IMR-90 (cell line): ENCODE measurements at regions not wholly inside any gene's neighbourhood (a gene's known extent, or its start where the extent isn't known, plus 50 kb on each side); places are given as distances from the start of the nearest gene placed in this dataset.
A peak's percentile ranks its signal among the peaks of the same experiment; 100 is the strongest.

Experiments used
- ATAC-seq: fragments of 200-7000 bp; cut with Tn5 transposase; 2 replicates; pipeline ENCODE4 v1.9.1; 2020; ENCODE audit warnings: low read depth, mild to moderate bottlenecking, moderate library complexity
- BruUV-seq: library from RNA; stranded (reverse); fragments of 400-500 nt; replicated peaks from 2 replicates; lab custom pipeline; 2021; lab: Mats Ljungman, UMichigan
- CTCF ChIA-PET: fragments of 300-600 bp; formaldehyde crosslinking; extraction: SDS; loops from one replicate; lab custom pipeline; 2021; ENCODE audit warnings: antibody characterized with exemption; lab: Yijun Ruan, JAX
- POLR2A ChIA-PET: fragments of 300-600 bp; sonication (Branson Sonifier 250); formaldehyde crosslinking; loops from one replicate; lab custom pipeline; 2022; ENCODE audit warnings: antibody characterized with exemption; ENCODE audit not compliant: unreplicated experiment; lab: Charles Lee
- DNase-seq: peaks from one replicate; pipeline ENCODE4 v3.0.0; 2013
- H2AFZ ChIP-seq: replicated peaks from 2 replicates; pipeline ENCODE3; 2013; ENCODE audit warnings: low read length, mild to moderate bottlenecking; ENCODE audit not compliant: poor library complexity
- H2AK5ac ChIP-seq: 2 replicates; pipeline ENCODE4 v1.6.1; 2013; ENCODE audit warnings: low read depth, low read length, inconsistent platforms
- H2AK9ac ChIP-seq: replicated peaks from 2 replicates; pipeline ENCODE3; 2013; ENCODE audit warnings: mild to moderate bottlenecking, low read depth, low read length, moderate library complexity; ENCODE audit not compliant: poor library complexity
- H2BK120ac ChIP-seq: 2 replicates; pipeline ENCODE4 v1.6.1; 2013; ENCODE audit warnings: low read depth, low read length, inconsistent platforms
- H2BK15ac ChIP-seq: 3 replicates; pipeline ENCODE4 v1.6.1; 2013; ENCODE audit warnings: low read depth, low read length, inconsistent platforms
- H2BK20ac ChIP-seq: 2 replicates; pipeline ENCODE4 v1.6.1; 2013; ENCODE audit warnings: low read depth, mild to moderate bottlenecking, inconsistent platforms, low read length, moderate library complexity
- H2BK5ac ChIP-seq: 2 replicates; pipeline ENCODE4 v1.6.1; 2013; ENCODE audit warnings: mild to moderate bottlenecking, low read depth, low read length, inconsistent platforms; ENCODE audit not compliant: poor library complexity, severe bottlenecking
- H3K14ac ChIP-seq: replicated peaks from 2 replicates; pipeline ENCODE4 v1.6.1; 2013; ENCODE audit warnings: low read depth, low read length, inconsistent platforms
- H3K18ac ChIP-seq: 2 replicates; pipeline ENCODE4 v1.6.1; 2013; ENCODE audit warnings: low read depth, low read length, control low read depth
- H3K23ac ChIP-seq: 2 replicates; pipeline ENCODE4 v1.6.1; 2013; ENCODE audit warnings: low read depth, low read length, inconsistent platforms
- H3K27ac ChIP-seq: 2 replicates; pipeline ENCODE4 v1.5.1; 2013; ENCODE audit warnings: mild to moderate bottlenecking, control low read depth, low read length; ENCODE audit not compliant: insufficient read depth
- H3K27me3 ChIP-seq: 2 replicates; pipeline ENCODE4 v1.6.1; 2013; ENCODE audit warnings: low read length; ENCODE audit not compliant: control insufficient read depth, insufficient read depth
- H3K36me3 ChIP-seq: 2 replicates; pipeline ENCODE4 v1.6.1; 2013; ENCODE audit warnings: low read length, mixed read lengths; ENCODE audit not compliant: control insufficient read depth, insufficient read depth
- H3K4ac ChIP-seq: 2 replicates; pipeline ENCODE4 v1.6.1; 2013; ENCODE audit warnings: low read depth, low read length, inconsistent platforms
- H3K4me1 ChIP-seq: 2 replicates; pipeline ENCODE4 v1.6.1; 2013; ENCODE audit warnings: low read length, mixed read lengths; ENCODE audit not compliant: control insufficient read depth, insufficient read depth
- H3K4me2 ChIP-seq: 2 replicates; pipeline ENCODE4 v1.6.1; 2013; ENCODE audit warnings: low read depth, mild to moderate bottlenecking, control low read depth, low read length, moderate library complexity
- H3K4me3 ChIP-seq: 2 replicates; pipeline ENCODE4 v1.5.1; 2013; ENCODE audit warnings: low read depth, mild to moderate bottlenecking, control low read depth, low read length, moderate library complexity; ENCODE audit not compliant: insufficient read depth
- H3K56ac ChIP-seq: 2 replicates; pipeline ENCODE4 v1.6.1; 2013; ENCODE audit warnings: low read length, inconsistent platforms; ENCODE audit not compliant: insufficient read depth; ENCODE audit errors: extremely low read depth
- H3K79me1 ChIP-seq, 2 experiments: 2 replicates each; pipeline ENCODE4 v1.6.1; 2013; ENCODE audit warnings: low read length in 2 of 2, inconsistent platforms in 1 of 2, low read depth in 1 of 2
- H3K9ac ChIP-seq: 2 replicates; pipeline ENCODE4 v1.6.1; 2013; ENCODE audit warnings: low read depth, low read length, control low read depth
- H3K9me1 ChIP-seq: 2 replicates; pipeline ENCODE4 v1.6.1; 2013; ENCODE audit warnings: low read length, inconsistent platforms; ENCODE audit not compliant: insufficient read depth
- H3K9me3 ChIP-seq: 2 replicates; pipeline ENCODE4 v1.6.1; 2013; ENCODE audit warnings: low read length; ENCODE audit not compliant: control insufficient read depth, insufficient read depth
- H4K20me1 ChIP-seq: 2 replicates; pipeline ENCODE4 v1.6.1; 2013; ENCODE audit warnings: low read length, inconsistent platforms; ENCODE audit not compliant: insufficient read depth
- H4K5ac ChIP-seq: 2 replicates; pipeline ENCODE4 v1.6.1; 2013; ENCODE audit warnings: mild to moderate bottlenecking, low read depth, low read length, control low read depth
- H4K8ac ChIP-seq, 2 experiments: 2 replicates each; pipeline ENCODE4 v1.6.1; 2013; ENCODE audit warnings: low read depth in 2 of 2, low read length in 2 of 2, control low read depth in 1 of 2, inconsistent platforms in 1 of 2
- H4K91ac ChIP-seq: 2 replicates; pipeline ENCODE4 v1.6.1; 2013; ENCODE audit warnings: low read depth, low read length, inconsistent platforms; ENCODE audit not compliant: insufficient read depth
- BHLHE40 ChIP-seq: fragments of 150-350 bp; IDR thresholded peaks from 2 replicates; pipeline ENCODE4 v1.6.1; 2016; ENCODE audit warnings: mild to moderate bottlenecking, low read depth, low read length
- CEBPB ChIP-seq: IDR thresholded peaks from 2 replicates; pipeline ENCODE4 v1.6.1; 2012; ENCODE audit warnings: low read depth, low read length, improper control_type of control experiment
- MAFK ChIP-seq: IDR thresholded peaks from 2 replicates; pipeline ENCODE4 v1.6.1; 2012; ENCODE audit warnings: low read depth, low read length, improper control_type of control experiment
- MAZ ChIP-seq: IDR thresholded peaks from 2 replicates; pipeline ENCODE4 v1.6.1; 2012; ENCODE audit warnings: low read depth, mild to moderate bottlenecking, low read length, improper control_type of control experiment, moderate library complexity, borderline replicate concordance
- NFE2L2 ChIP-seq: fragments of 150-350 bp; IDR thresholded peaks from 2 replicates; pipeline ENCODE4 v1.6.1; 2016; ENCODE audit warnings: low read depth, mild to moderate bottlenecking, low read length
- RCOR1 ChIP-seq: IDR thresholded peaks from 2 replicates; pipeline ENCODE4 v1.6.1; 2012; ENCODE audit warnings: mild to moderate bottlenecking, low read length, improper control_type of control experiment; ENCODE audit not compliant: insufficient replicate concordance
- SMC3 ChIP-seq: fragments of 150-350 bp; IDR thresholded peaks from 2 replicates; pipeline ENCODE4 v1.6.1; 2016; ENCODE audit warnings: low read depth, mild to moderate bottlenecking, antibody characterized with exemption, low read length, moderate library complexity
- dilution Hi-C: fragments of 300-500 bp; cut with HindIII; formaldehyde crosslinking; loops from one replicate; pipeline ENCODE4 v1.14.3; 2018; ENCODE audit warnings: low sequenced_read_pairs; ENCODE audit not compliant: unreplicated experiment
- in situ Hi-C: fragments of 300-500 bp; cut with MboI; formaldehyde crosslinking; loops from 3 replicates; pipeline ENCODE4 v1.14.3; 2019; ENCODE audit warnings: low sequenced_read_pairs, inconsistent platforms, mixed read lengths
- intact Hi-C: fragments of 100-400 bp; cut with micrococcal nuclease; formaldehyde crosslinking; loops from 2 replicates; pipeline ENCODE4 v1.10.0; 2022

GRCh38 chr3:78258798-78259197 lies 1218.9 kb downstream of the ROBO2 start:
- POLR2A ChIA-PET, result no interaction called here
- peak overlapping the region; percentile 66; the same call in 1 of the 2 replicates for H3K27ac ChIP-seq
- H3K4me3 ChIP-seq, result no peak overlapping the region
- no peaks in the 10 kb centered on the region for H3K27me3 ChIP-seq
- H3K23ac ChIP-seq, result peak overlapping the region; percentile 13; the same call in 1 of the 2 replicates
- H3K14ac ChIP-seq, result peak overlapping the region; percentile 26
- H2BK5ac ChIP-seq, result peak overlapping the region; percentile 94
- no peaks in the 10 kb centered on the region for H4K20me1 ChIP-seq
- H2AFZ ChIP-seq, result no peak overlapping the region
- peak overlapping the region; percentile 90 for H2BK120ac ChIP-seq
- dilution Hi-C loops (no loop called here), intact Hi-C loops (loop anchor here (5.0 kb wide), 1 partner anchor 146 kb away; no protein-coding TSS in a partner anchor), in situ Hi-C loops (loop anchor here (25.0 kb wide), 1 partner anchor 779 kb away; no protein-coding TSS in a partner anchor)
- H2AK5ac ChIP-seq, result peak overlapping the region; percentile 42; the same call in 1 of the 2 replicates
- H2BK15ac ChIP-seq, result peak overlapping the region; percentile 59; the same call in 1 of the 3 replicates
- no peak overlapping the region for H2AK9ac ChIP-seq
- H3K79me1 ChIP-seq, result no peaks in the 10 kb centered on the region
- peak; percentile 96 for ATAC-seq
- peak overlapping the region; percentile 82 for H2BK20ac ChIP-seq
- H4K5ac ChIP-seq, result peak overlapping the region; percentile 81
- peak overlapping the region; percentile 64; the same call in 1 of the 2 replicates for H3K4ac ChIP-seq
- H3K9ac ChIP-seq, result peak overlapping the region; percentile 19; the same call in 1 of the 2 replicates
- TF ChIP-seq RCOR1 (no peak), SMC3 (no peak), MAFK (no peak), MAZ (no peak), NFE2L2 (no peak), CEBPB (no peak), BHLHE40 (no peak)
- H3K9me3 ChIP-seq, result no peaks in the 10 kb centered on the region
- peak overlapping the region; percentile 10; the same call in 1 of the 2 replicates for H3K4me2 ChIP-seq
- H3K56ac ChIP-seq, result peak overlapping the region; percentile 70; the same call in 1 of the 2 replicates
- BruUV-seq, result no TSS peak
- H3K18ac ChIP-seq, result peak overlapping the region; percentile 92
- H3K36me3 ChIP-seq, result no peaks in the 10 kb centered on the region
- CTCF ChIA-PET, result no interaction called here
- H4K91ac ChIP-seq, result peak overlapping the region; percentile 90; the same call in 1 of the 2 replicates
- H4K8ac ChIP-seq, result peak overlapping the region; percentile 59 to 69
- peak; percentile 90 for DNase-seq
- no peaks in the 10 kb centered on the region for H3K9me1 ChIP-seq
- H3K4me1 ChIP-seq, result no peaks in the 10 kb centered on the region; the same call in none of the 2 replicates
